Keratinocyte (primary cell): ENCODE measurements at regions not wholly inside any gene's neighbourhood (a gene's known extent, or its start where the extent isn't known, plus 50 kb on each side); places are given as distances from the start of the nearest gene placed in this dataset.

Experiments used
- DNase-seq: peaks from one replicate; pipeline ENCODE4 v3.0.0-alpha.2; 2011; ENCODE audit warnings: low read depth, missing footprints, low spot score
- FAIRE-seq: peaks from 2 replicates; lab custom pipeline; 2011; peaks lifted over from hg19 to GRCh38; lab: Jason Lieb, UNC
- H2AFZ ChIP-seq: 2 replicates; pipeline ENCODE4 v1.6.0; 2012; ENCODE audit warnings: low read length, control low read depth, inconsistent platforms; ENCODE audit not compliant: control insufficient read depth
- H3K27ac ChIP-seq: 2 replicates; pipeline ENCODE4 v1.5.1; 2011; ENCODE audit warnings: low read length; ENCODE audit not compliant: control insufficient read depth, insufficient read depth
- H3K27me3 ChIP-seq: 3 replicates; pipeline ENCODE4 v1.6.0; 2011; ENCODE audit warnings: low read length; ENCODE audit not compliant: control insufficient read depth, insufficient read depth; ENCODE audit errors: extremely low read depth
- H3K36me3 ChIP-seq, 2 experiments: 2 replicates in 1 of 2; 3 replicates in 1 of 2; pipeline ENCODE4 v1.5.1; 2011; ENCODE audit warnings: low read length in 2 of 2, mild to moderate bottlenecking in 1 of 2; ENCODE audit not compliant: control insufficient read depth in 2 of 2, insufficient read depth in 2 of 2; ENCODE audit errors: extremely low read depth in 1 of 2
- H3K4me1 ChIP-seq: 3 replicates; pipeline ENCODE4 v1.5.1; 2011; ENCODE audit warnings: low read length; ENCODE audit not compliant: control insufficient read depth, insufficient read depth; ENCODE audit errors: extremely low read depth
- H3K4me2 ChIP-seq: 3 replicates; pipeline ENCODE4 v1.6.0; 2011; ENCODE audit warnings: low read depth, low read length; ENCODE audit not compliant: control insufficient read depth, insufficient read depth; ENCODE audit errors: extremely low read depth
- H3K4me3 ChIP-seq, 3 experiments: fragments of 200-600 bp in 1 of 3; sonication (generic) in 1 of 3; 2 replicates in 2 of 3; 3 replicates in 1 of 3; pipeline ENCODE4 v1.5.1; 2011 to 2016; ENCODE audit warnings: low read length in 3 of 3, mild to moderate bottlenecking in 3 of 3, control low read depth in 2 of 3, inconsistent platforms in 1 of 3, low read depth in 1 of 3, mixed read lengths in 1 of 3, mixed run types in 1 of 3, moderate library complexity in 1 of 3; ENCODE audit not compliant: control insufficient read depth in 2 of 3, insufficient read depth in 2 of 3; ENCODE audit errors: extremely low read depth in 1 of 3
- H3K79me2 ChIP-seq: 2 replicates; pipeline ENCODE4 v1.6.0; 2012; ENCODE audit warnings: low read length; ENCODE audit not compliant: control insufficient read depth, insufficient read depth
- H3K9ac ChIP-seq: 3 replicates; pipeline ENCODE4 v1.6.0; 2011; ENCODE audit warnings: low read length; ENCODE audit not compliant: control insufficient read depth, insufficient read depth; ENCODE audit errors: extremely low read depth
- H3K9me1 ChIP-seq: 3 replicates; pipeline ENCODE4 v1.6.0; 2011; ENCODE audit warnings: low read length; ENCODE audit not compliant: control insufficient read depth, insufficient read depth; ENCODE audit errors: extremely low read depth
- H3K9me3 ChIP-seq: 2 replicates; pipeline ENCODE4 v1.5.1; 2012; ENCODE audit warnings: low read depth, low read length; ENCODE audit not compliant: control insufficient read depth
- H4K20me1 ChIP-seq: 3 replicates; pipeline ENCODE4 v1.6.0; 2011; ENCODE audit warnings: low read length; ENCODE audit not compliant: control insufficient read depth, insufficient read depth; ENCODE audit errors: extremely low read depth
- CTCF ChIP-seq, 3 experiments: IDR thresholded peaks in 1 of 3; conservative IDR thresholded peaks in 1 of 3; optimal IDR thresholded peaks in 1 of 3; 2 replicates in 2 of 3; 3 replicates in 1 of 3; pipeline versions ENCODE3 to v1.5.1; 2011; ENCODE audit warnings: low read length in 3 of 3, mild to moderate bottlenecking in 3 of 3, moderate library complexity in 2 of 3, control low read depth in 1 of 3, inconsistent platforms in 1 of 3; ENCODE audit not compliant: insufficient read depth in 2 of 3; ENCODE audit errors: extremely low read depth in 1 of 3
- EZH2 ChIP-seq: IDR thresholded peaks from one replicate; pipeline ENCODE4 v1.6.1; 2012; ENCODE audit warnings: inconsistent platforms, mild to moderate bottlenecking, low read length, moderate library complexity
- dilution Hi-C: fragments of 300-500 bp; cut with MboI; formaldehyde crosslinking; loops from one replicate; pipeline ENCODE4 v1.7.0; 2020; ENCODE audit warnings: low sequenced_read_pairs; ENCODE audit not compliant: extremely low pct_ligation_motif_present

DNA sequence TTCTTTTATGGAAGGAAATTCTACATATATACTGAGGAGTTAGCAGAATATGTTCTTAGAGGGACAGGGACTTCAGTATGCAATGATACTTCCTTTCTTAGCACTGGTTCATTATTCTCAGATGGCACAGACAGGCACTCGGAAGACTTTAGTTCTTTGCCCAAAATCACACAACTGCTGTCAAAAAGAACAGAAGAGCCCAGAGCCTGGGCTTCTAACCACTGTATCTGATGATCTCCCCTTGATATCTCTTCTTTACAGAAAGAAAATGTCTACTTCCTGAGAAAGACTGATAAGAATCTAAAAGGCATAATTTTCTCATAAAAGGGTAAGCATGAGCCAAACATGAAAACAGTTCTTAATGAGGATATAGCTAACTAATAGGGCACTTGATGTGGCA is 2034.2 kb upstream of the PRR20A start:
- no peak overlapping the region for H2AFZ ChIP-seq
- no peak overlapping the region for H3K4me3 ChIP-seq
- DNase-seq (no peak), FAIRE-seq (no peak)
- no peak overlapping the region for H3K27ac ChIP-seq
- no peaks in the 10 kb centered on the region for H4K20me1 ChIP-seq
- TF ChIP-seq CTCF (optimal IDR thresholded peaks at IDR 0.05 in 1 of 3, IDR thresholded peaks at IDR 0.05 in 1 of 3, conservative IDR thresholded peaks at IDR 0.05 in 1 of 3; ENCODE audit: extremely low read depth in 1 of 3, insufficient read depth in 2 of 3, low read length in 3 of 3) (no peak), EZH2 (no peak)
- no peaks in the 10 kb centered on the region for H3K79me2 ChIP-seq
- dilution Hi-C loops = no loop called here
- H3K4me2 ChIP-seq = no peak overlapping the region
- no peaks in the 10 kb centered on the region for H3K36me3 ChIP-seq
- H3K9me3 ChIP-seq = no peaks in the 10 kb centered on the region
- H3K9me1 ChIP-seq = no peaks in the 10 kb centered on the region
- H3K4me1 ChIP-seq = no peaks in the 10 kb centered on the region
- no peak overlapping the region for H3K9ac ChIP-seq
- H3K27me3 ChIP-seq = no peaks in the 10 kb centered on the region

DNA sequence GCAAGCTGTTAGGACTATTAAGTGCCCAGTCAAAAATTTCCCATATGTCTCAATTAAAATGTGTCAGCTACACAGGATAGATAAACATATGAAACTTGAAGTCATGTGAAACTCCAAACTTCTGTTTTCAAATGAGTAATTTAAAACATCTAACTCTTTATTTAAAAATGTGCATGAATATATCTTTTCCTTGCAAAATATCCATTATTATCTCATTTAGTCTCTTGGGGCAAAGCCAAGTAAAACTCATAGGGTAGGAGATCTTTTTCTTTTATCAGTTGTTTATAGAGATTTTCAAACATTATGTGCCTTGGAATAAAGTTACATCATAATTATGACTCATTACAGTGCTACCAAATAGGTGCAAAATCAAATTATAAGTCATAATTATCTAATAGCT is 2020.1 kb upstream of the PRR20A start:
- H3K4me3 ChIP-seq = no peak overlapping the region
- H3K27ac ChIP-seq = no peak overlapping the region
- TF ChIP-seq EZH2 = no peak
- TF ChIP-seq CTCF (optimal IDR thresholded peaks at IDR 0.05 in 1 of 3, IDR thresholded peaks at IDR 0.05 in 1 of 3, conservative IDR thresholded peaks at IDR 0.05 in 1 of 3; ENCODE audit: extremely low read depth in 1 of 3, insufficient read depth in 2 of 3, low read length in 3 of 3) = no peak
- no peaks in the 10 kb centered on the region for H3K27me3 ChIP-seq
- dilution Hi-C loops = no loop called here
- H4K20me1 ChIP-seq = no peaks in the 10 kb centered on the region
- no peak overlapping the region for H3K4me2 ChIP-seq
- no peak overlapping the region for H2AFZ ChIP-seq
- FAIRE-seq (no peak), DNase-seq (no peak)
- peaks cover 2% of the 10 kb centered on the region for H3K9me3 ChIP-seq
- H3K4me1 ChIP-seq = no peaks in the 10 kb centered on the region
- no peaks in the 10 kb centered on the region for H3K36me3 ChIP-seq
- no peak overlapping the region for H3K9ac ChIP-seq
- no peaks in the 10 kb centered on the region for H3K9me1 ChIP-seq
- no peaks in the 10 kb centered on the region for H3K79me2 ChIP-seq
